H1 (cell line): ENCODE measurements at regions not wholly inside any gene's neighbourhood (a gene's known extent, or its start where the extent isn't known, plus 50 kb on each side); places are given as distances from the start of the nearest gene placed in this dataset.

ENCODE experiments used
- CHD2 ChIP-seq: IDR thresholded peaks from 2 replicates; pipeline ENCODE4 v1.6.1; 2012; ENCODE audit warnings: low read length, improper control_type of control experiment
- JUND ChIP-seq: IDR thresholded peaks from 2 replicates; pipeline ENCODE4 v1.6.1; 2011; ENCODE audit warnings: mild to moderate bottlenecking, improper control_type of control experiment, low read length
- SIN3A ChIP-seq, 2 experiments: IDR thresholded peaks in 1 of 2; conservative IDR thresholded peaks in 1 of 2; 2 replicates each; pipeline ENCODE4 v1.6.1; 2011 to 2012; ENCODE audit warnings: low read length in 2 of 2, improper control_type of control experiment in 1 of 2, low read depth in 1 of 2, mild to moderate bottlenecking in 1 of 2
- ZNF274 ChIP-seq: IDR thresholded peaks from 2 replicates; pipeline ENCODE4 v1.7.0; 2012; ENCODE audit warnings: low read length, borderline replicate concordance; ENCODE audit errors: extremely low read depth

GRCh38 chr12:86601550-86602308, 345.5 kb upstream of the MGAT4C start (continued):
- no peak for TF ChIP-seq SIN3A (conservative IDR thresholded peaks at IDR 0.05 in 1 of 2, IDR thresholded peaks at IDR 0.05 in 1 of 2; ENCODE audit: low read depth in 1 of 2, low read length in 2 of 2)
- no peak for TF ChIP-seq CHD2
- TF ChIP-seq ZNF274: no peak
- no peak for TF ChIP-seq JUND
- TF ChIP-seq, all 59 proteins: peak for 0
